Breast epithelium (tissue), 3 donors: ENCODE measurements at regions not wholly inside any gene's neighbourhood (a gene's known extent, or its start where the extent isn't known, plus 50 kb on each side); places are given as distances from the start of the nearest gene placed in this dataset.

Source experiments
- CTCF ChIP-seq, 3 donors: fragments of 450-650 bp; IDR thresholded peaks; one replicate each; pipeline ENCODE4 v1.5.1; 2016 to 2017; ENCODE audit warnings: antibody characterized with exemption in 3 of 3, mild to moderate bottlenecking in 3 of 3, moderate library complexity in 3 of 3
- POLR2A ChIP-seq: fragments of 450-650 bp; IDR thresholded peaks from one replicate; pipeline ENCODE4 v1.6.1; 2016; ENCODE audit warnings: antibody characterized with exemption, mild to moderate bottlenecking, moderate library complexity
- POLR2AphosphoS5 ChIP-seq, 3 donors: sonication (generic); formaldehyde crosslinking; IDR thresholded peaks; one replicate each; pipeline ENCODE4 v1.6.1; 2017; ENCODE audit warnings: antibody characterized with exemption in 3 of 3

GRCh38 chr6:19331089-19331488 lies 506.1 kb upstream of the ID4 start:
- TF ChIP-seq CTCF (IDR thresholded peaks at IDR 0.05) (no peak), POLR2A (no peak), POLR2AphosphoS5 (IDR thresholded peaks at IDR 0.05) (no peak)
